ENCODE measurements at regions not wholly inside any gene's neighbourhood (a gene's known extent, or its start where the extent isn't known, plus 50 kb on each side); places are given as distances from the start of the nearest gene placed in this dataset.

DNA sequence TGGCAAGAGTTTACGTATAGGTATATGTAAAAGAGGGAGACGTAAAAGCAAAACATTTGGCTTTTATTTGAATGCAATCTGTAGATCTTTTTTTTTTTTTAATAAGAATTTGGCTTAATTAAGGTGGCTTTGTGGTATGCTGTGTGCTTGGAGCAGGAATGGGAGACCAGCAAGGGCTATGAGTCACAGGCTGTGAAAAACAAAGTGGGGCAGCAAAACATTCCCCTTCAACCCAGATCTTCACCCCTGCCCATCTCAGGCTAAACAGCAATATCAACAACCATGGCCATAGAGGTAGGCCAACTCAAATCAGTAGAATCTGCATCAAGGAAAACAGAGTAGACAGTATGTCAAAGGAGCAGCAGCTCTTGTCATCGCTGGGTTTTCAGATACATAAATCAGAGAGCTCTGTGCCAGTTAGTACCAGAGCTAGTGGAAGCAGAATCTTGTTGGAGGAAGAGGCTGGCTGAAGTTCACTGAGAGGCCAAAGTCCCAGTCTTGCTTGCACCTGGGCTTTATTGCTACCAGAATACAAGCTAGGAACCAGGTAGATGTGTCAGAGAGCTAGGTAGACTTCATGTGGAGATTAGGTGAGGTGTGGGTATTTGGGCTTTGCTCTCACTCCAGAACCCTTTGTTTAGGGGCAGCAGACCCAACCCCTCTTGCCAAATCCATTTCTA lies 191.5 kb upstream of the FANCL start:
- no peak for TF ChIP-seq POLR2AphosphoS5 (IDR thresholded peaks at IDR 0.05; ENCODE audit: low read depth, low read length)
- Histone ChIP-seq H3K9me3 (ENCODE audit: control insufficient read depth, insufficient read depth, low read depth, low read length) (no peaks in the 10 kb centered on the region), H3K27ac (ENCODE audit: low read length) (no peak overlapping the region), H3K27me3 (ENCODE audit: control insufficient read depth, insufficient read depth, low read length) (peaks cover 6% of the 10 kb centered on the region; the same call in 1 of the 2 replicates), H3K36me3 (ENCODE audit: control insufficient read depth, insufficient read depth, low read length) (no peaks in the 10 kb centered on the region; the same call in 1 of the 2 replicates), H3K4me1 (ENCODE audit: control insufficient read depth, insufficient read depth, low read length) (no peaks in the 10 kb centered on the region; the same call in 1 of the 2 replicates), H3K4me3 (ENCODE audit: low read depth in 2 of 2, low read length in 2 of 2) (no peak overlapping the region)
- intact Hi-C loops (cut with micrococcal nuclease; ENCODE audit: unreplicated experiment) (no loop called here), in situ Hi-C loops (cut with HindIII; ENCODE audit: low pct_unique_long_range_greater_than_20kb, low sequenced_read_pairs) (no loop called here)
- CTCF ChIA-PET: no interaction called here
- no TSS peak for BruUV-seq (replicated peaks)
- DNase-seq (ENCODE audit: low read depth, low spot score): no peak
- POLR2A ChIA-PET: interaction anchor here (0.6 kb wide), 1 partner anchor 379 kb away, joined by 3 read pairs; no protein-coding TSS in a partner anchor
- ATAC-seq: no peak

DNA sequence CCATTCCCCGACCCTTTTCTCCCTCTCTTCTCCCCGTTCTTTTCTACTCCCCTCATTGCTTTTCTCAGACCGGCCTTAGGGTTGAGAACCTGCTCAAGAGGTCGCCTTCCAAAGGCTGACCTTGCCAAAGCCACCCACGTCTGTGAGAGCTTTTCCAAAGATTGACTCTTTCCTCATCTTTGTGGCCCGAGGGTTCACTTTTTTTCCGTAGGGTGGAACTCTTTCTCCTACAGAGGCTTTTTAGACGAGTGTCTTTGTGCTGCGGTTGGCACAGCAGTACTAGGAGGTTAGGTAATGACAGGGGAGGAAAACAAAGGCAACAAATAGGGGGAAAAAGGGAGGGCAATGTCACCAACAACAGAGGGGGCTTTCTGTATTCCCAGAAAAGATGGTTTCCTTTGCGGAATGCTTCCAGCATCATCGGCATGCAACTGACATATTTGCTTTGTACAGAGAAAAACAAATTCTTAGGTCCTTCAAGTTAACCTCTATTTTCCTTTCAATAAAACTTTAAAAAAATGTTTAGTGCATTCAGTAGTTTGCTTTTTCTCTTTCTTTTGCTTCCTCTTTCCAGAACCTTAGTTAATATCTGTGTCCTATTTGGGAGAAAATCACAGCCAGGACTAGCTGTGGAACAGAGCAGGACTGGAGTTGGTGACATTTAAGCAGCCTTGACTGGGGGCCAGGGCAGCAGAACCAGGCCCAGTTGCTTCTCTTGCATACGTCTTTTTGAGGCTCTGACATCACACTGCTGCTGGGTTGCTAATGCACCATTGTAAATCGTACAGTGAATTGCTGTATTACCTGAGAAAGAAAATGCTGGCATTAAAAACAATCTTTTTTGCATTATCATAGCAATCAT lies 188.1 kb upstream of the FANCL start:
- intact Hi-C loops (cut with micrococcal nuclease; ENCODE audit: unreplicated experiment): no loop called here
- ChIA-PET CTCF (no interaction called here), POLR2A (no interaction called here)
- no peaks in the 10 kb centered on the region for H3K9me3 ChIP-seq (ENCODE audit: control insufficient read depth, insufficient read depth, low read depth, low read length)
- TF ChIP-seq TCF7L2 (IDR thresholded peaks at IDR 0.05; ENCODE audit: low read depth, low read length) (no peak), SIN3A (IDR thresholded peaks at IDR 0.05; ENCODE audit: borderline replicate concordance, insufficient read depth, low read depth, low read length) (no peak), REST (IDR thresholded peaks at IDR 0.05; ENCODE audit: insufficient read depth in 1 of 2, low read depth in 2 of 2, low read length in 1 of 2) (no peak), CTCF (IDR thresholded peaks at IDR 0.05) (no peak)
- in situ Hi-C loops (cut with HindIII; ENCODE audit: low pct_unique_long_range_greater_than_20kb, low sequenced_read_pairs): no loop called here
- no peak overlapping the region for H3K27ac ChIP-seq (ENCODE audit: low read length)
- peak overlapping the region; percentile 15 to 38 for H3K4me3 ChIP-seq (ENCODE audit: low read depth in 2 of 2, low read length in 2 of 2)
- DNase-seq (ENCODE audit: low read depth, low spot score) (no peak), ATAC-seq (peak; percentile 50; the same call in 1 of the 2 replicates)
- H3K36me3 ChIP-seq (ENCODE audit: control insufficient read depth, insufficient read depth, low read length): no peaks in the 10 kb centered on the region; the same call in 1 of the 2 replicates
- H3K4me1 ChIP-seq (ENCODE audit: control insufficient read depth, insufficient read depth, low read length): peaks cover 6% of the 10 kb centered on the region
- BruUV-seq (replicated peaks): no TSS peak
- peaks cover 21% of the 10 kb centered on the region for H3K27me3 ChIP-seq (ENCODE audit: control insufficient read depth, insufficient read depth, low read length)
